HG02623 (cell line): ENCODE measurements at regions not wholly inside any gene's neighbourhood (a gene's known extent, or its start where the extent isn't known, plus 50 kb on each side); places are given as distances from the start of the nearest gene placed in this dataset.

Source experiments
- ATAC-seq: cut with Tn5 transposase; IDR thresholded peaks from one replicate; pipeline ENCODE4 v1.9.1; 2021; ENCODE audit warnings: moderate library complexity; ENCODE audit not compliant: unreplicated experiment

- ATAC-seq: no peak
Observed at GRCh38 chr7:89401099-89401498, 605.6 kb upstream of the TEX47 start.

- ATAC-seq: no peak
Observed at GRCh38 chr7:89401690-89402089, 606.2 kb upstream of the TEX47 start.

GRCh38 chr7:89451911-89452310 is 656.4 kb upstream of the TEX47 start:
- no peak for ATAC-seq

- no peak for ATAC-seq
Observed at GRCh38 chr7:89456556-89456955, 661.0 kb upstream of the TEX47 start.

- ATAC-seq: no peak
Observed at GRCh38 chr7:89458114-89458513, 662.6 kb upstream of the TEX47 start.

- no peak for ATAC-seq
Observed at GRCh38 chr7:89474456-89474855, 678.9 kb upstream of the TEX47 start.

GRCh38 chr7:89477991-89478390 is 676.3 kb upstream of the STEAP1 start:
- no peak for ATAC-seq

- no peak for ATAC-seq
Observed at GRCh38 chr7:89495704-89496103, 658.6 kb upstream of the STEAP1 start.

GRCh38 chr7:89500084-89500483 is 654.2 kb upstream of the STEAP1 start:
- no peak for ATAC-seq

- no peak for ATAC-seq
Observed at GRCh38 chr7:89503281-89503680, 651.0 kb upstream of the STEAP1 start.

GRCh38 chr7:89507034-89507433 is 647.2 kb upstream of the STEAP1 start:
- no peak for ATAC-seq

GRCh38 chr7:89511900-89512299 is 642.4 kb upstream of the STEAP1 start:
- no peak for ATAC-seq

- no peak for ATAC-seq
Observed at GRCh38 chr7:89514970-89515369, 639.3 kb upstream of the STEAP1 start.

GRCh38 chr7:89517815-89518214 is 636.5 kb upstream of the STEAP1 start:
- no peak for ATAC-seq

GRCh38 chr7:89549768-89550167 is 604.5 kb upstream of the STEAP1 start:
- ATAC-seq: no peak

- ATAC-seq: no peak
Observed at GRCh38 chr7:89554209-89554608, 600.1 kb upstream of the STEAP1 start.

GRCh38 chr7:89559596-89559995 is 594.7 kb upstream of the STEAP1 start:
- ATAC-seq: no peak

- no peak for ATAC-seq
Observed at GRCh38 chr7:89563597-89563996, 590.7 kb upstream of the STEAP1 start.

- ATAC-seq: no peak
Observed at GRCh38 chr7:89584896-89585295, 569.4 kb upstream of the STEAP1 start.

GRCh38 chr7:89593125-89593524 is 561.1 kb upstream of the STEAP1 start:
- ATAC-seq: no peak

- ATAC-seq: no peak
Observed at GRCh38 chr7:89602984-89603383, 551.3 kb upstream of the STEAP1 start.

- no peak for ATAC-seq
Observed at GRCh38 chr7:89605362-89605761, 548.9 kb upstream of the STEAP1 start.

GRCh38 chr7:89606511-89606910 is 547.8 kb upstream of the STEAP1 start:
- ATAC-seq: no peak

- no peak for ATAC-seq
Observed at GRCh38 chr7:89607792-89608191, 546.5 kb upstream of the STEAP1 start.
